ENCODE measurements at regions not wholly inside any gene's neighbourhood (a gene's known extent, or its start where the extent isn't known, plus 50 kb on each side); places are given as distances from the start of the nearest gene placed in this dataset.

DNA sequence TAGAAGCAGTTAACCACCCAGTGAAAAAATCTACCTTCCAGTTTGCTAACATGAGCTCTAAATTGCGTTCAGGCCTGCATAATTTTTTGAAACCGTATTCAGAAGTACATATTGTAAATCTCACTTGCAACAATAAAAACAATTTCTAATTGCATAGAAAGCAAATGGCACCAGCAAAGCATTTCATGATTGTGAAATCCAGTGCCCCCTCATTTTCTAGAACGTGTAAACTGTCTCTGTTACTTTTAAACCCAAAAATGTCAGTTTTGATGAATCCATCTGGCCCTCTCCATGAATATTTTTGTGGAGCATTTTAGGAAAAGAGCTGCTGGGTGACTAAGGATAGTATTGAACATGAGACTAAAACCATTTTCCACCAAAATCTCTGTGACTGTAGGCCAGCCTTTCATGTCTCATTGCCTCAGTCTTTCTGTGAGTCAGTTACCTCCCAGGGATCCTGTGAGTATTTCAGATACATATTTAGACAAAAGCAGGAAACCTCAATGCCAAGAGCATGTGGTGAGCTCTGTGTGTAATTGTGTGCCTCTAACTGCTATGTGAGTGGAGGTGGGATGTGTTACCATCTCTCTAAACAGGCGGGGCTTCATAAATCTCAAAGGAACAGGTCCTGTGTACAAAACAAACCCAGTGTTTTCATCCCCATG is 477.8 kb upstream of the DCC start:
- DNase-seq: no peak

DNA sequence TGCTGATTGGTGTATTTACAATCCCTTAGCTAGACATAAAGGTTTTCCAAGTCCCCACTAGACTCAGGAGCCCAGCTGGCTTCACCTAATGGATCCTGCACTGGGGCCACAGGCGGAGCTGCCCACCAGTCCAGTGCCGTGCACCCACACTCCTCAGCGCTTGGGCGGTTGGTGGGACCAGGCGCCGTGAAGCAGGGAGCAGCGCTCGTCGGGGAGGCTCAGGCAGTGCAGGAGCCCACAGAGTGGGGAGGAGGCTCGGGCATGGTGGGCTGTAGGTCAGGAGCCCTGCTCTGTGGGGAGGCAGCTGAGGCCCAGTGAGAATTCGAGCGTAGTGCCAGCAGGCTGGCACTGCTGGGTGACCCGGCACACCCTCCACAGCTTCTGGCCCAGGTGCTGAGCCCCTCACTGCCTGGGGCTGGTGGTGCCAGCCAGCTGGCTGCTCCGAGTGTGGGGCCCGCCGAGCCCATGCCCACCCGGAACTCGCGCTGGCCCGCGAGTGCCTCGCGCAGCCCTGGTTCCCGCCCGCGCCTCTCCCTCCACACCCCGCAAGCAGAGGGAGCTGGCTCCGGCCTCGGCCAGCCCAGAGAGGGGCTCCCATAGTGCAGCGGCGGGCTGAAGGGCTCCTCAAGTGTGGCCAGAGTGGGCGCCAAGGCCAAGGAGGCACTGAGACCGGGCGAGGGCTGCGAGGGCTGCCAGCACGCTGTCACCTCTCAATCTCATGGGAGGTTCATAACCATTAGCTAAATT is 475.6 kb upstream of the DCC start:
- no peak for DNase-seq

DNA sequence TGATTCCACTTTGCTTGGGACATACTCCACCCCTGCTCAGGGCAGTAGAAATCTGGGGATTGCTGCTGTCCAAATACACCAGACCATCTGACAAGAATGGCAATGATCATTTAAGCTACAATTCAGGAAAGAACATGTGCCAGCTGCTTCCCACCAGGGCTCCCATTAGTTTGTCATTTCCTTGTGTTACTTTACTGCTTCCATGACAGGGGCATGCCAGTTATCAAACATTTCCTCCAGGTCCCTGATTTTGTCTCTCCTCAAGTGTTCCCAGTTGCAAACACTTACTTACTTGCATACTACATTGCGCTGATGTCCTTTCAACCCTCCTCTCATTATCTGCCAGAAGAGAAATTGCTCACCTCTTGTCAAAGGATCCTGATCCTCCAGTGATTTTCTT is 474.5 kb upstream of the DCC start:
- no peak for DNase-seq

DNA sequence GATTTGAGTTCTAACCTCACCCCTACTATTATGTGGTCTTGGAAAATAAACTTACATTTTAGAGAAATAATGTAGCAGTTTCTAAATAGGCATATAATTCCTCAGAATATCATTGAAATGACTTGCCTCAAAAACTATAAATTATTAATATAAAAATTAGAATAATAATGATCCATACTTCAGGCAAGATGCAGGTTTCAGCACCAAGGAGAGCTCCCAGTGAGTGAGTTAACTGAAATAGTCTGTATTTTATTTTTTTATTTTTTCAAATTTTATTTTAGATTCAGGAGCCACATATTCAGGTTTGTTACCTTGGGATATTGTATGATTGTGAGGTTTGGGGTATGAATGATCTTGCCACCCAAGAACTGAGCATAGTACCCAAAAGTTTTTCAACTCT is 472.2 kb upstream of the DCC start:
- no peak for DNase-seq

DNA sequence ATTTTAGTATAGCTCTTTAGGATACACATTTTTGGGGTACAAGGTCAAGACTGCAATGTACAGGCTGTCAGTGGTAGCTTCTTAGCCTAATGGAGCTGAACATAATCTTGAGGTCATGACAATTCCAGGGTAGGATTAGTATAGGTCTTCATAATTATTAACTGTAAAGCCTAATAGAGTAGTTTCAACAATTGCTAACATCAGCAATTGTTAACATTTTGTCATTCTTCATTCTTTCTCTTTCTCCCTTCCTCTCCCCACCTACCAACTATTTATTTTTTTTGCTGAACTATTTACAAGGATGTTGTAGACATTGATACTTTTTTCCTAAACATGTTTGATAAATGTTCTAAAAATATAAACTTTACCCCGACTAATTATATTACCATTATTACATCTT is 461.3 kb upstream of the DCC start:
- no peak for DNase-seq

DNA sequence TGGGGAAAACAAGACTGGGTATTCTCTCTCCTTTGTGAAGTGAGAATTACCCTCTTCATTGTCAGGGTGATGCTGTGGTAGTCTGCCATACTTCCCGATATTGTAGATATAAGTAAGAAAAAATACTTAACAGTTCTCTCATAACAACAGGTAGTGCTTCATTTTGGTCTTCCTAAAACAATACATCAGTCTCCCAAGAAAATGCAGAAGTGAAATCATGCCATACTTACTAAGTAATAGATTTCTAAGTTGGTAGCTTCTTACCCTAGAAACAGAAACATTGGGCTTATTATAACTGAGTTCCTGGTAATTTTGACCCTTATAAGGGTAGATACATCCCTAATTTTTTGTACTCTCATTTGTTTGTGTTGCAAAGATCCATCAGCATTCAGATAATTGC is 460.7 kb upstream of the DCC start:
- DNase-seq: no peak

DNA sequence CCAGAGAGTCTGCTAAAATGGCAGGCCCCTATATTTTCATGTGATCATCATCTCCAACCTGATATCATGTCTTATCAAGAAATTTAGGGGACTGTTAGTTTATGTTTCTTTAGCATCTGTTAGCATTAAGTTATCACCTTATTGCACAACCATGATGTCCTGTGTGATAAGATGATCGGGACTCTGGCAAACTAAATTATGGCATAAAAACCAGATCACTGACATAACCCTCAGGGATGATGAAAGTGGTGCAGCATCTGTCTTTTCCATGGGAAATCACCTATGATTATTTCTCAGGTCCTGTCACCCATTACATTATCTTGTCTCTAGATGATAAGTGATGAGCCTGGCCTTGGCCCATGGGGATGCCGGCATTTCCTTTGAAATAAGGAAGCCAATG is 458.6 kb upstream of the DCC start:
- no peak for DNase-seq

DNA sequence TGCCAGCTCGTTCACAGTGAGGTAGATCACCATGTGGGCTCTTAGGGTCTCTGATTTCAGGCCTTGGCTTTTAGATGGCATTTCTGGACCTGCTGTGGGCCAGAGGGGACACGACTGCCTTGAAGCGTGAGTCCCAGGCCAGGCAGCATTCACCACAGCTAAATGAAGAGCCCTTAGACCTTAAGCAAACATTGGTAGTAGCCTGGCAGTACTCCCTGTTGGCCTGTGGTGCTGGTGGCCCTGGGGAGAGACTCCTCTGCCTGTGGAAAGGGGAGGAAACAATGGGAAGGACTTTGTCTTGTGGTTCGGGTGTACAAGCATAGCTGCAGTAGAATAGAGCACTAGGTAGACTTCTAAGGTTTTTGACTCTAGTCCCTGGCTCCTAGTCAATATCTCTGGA is 456.0 kb upstream of the DCC start:
- no peak for DNase-seq

DNA sequence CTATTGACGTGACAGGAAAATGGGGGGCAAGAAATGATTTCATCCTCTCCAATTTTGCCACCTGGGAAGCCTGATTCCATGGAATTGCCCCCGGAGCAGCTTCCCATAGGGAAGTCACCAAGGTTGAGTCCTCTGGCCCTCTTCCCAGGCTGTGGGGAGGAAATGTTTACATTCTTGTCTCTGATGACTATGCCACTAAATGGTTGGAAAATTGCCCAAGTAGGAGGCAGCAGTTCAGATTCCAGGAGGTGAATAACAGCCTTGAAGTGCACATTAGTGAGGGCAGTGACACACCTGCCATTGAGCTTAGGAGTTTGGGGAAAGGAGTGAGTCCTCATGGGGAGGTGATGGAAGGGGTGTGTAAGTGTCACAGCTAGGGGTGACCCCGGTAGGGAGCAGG is 449.2 kb upstream of the DCC start:
- DNase-seq: no peak

DNA sequence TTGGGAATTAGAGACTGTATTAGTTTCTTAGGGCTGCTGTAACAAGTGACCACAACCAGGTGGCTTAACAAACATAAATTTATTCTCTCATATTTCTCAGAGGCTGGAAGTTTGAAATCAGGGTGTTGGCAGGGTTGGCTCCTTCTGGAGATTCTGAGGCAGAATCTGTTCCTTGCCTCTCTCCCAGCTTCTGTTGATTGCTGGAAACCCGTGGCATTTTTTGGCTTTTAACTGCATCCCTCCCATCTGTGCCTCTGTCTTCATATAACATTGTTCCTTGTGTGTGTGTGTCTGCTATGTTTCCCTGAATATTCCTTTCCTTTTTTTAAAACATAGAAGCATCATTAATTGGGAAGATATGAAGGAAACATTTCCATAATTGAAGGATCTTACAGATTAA is 448.1 kb upstream of the DCC start:
- DNase-seq: no peak

DNA sequence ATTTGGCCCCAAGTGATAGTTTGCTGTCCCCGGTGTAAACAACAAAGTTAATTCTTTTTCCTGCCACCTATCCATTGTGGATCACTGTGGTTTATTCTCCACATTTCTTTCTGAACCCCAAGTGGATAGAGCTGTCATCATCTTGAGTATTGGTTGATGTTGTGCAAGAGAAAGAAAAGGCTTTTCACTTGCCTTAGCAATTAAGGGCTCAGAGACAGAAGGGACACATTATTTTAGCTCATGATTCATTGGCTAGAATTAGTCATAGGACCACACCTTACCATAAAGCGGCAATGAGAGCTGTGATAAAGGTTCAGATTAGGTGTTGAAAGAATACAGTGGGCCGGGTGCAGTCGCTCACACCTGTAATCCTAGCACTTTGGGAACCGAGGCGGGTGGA is 442.1 kb upstream of the DCC start:
- no peak for DNase-seq

DNA sequence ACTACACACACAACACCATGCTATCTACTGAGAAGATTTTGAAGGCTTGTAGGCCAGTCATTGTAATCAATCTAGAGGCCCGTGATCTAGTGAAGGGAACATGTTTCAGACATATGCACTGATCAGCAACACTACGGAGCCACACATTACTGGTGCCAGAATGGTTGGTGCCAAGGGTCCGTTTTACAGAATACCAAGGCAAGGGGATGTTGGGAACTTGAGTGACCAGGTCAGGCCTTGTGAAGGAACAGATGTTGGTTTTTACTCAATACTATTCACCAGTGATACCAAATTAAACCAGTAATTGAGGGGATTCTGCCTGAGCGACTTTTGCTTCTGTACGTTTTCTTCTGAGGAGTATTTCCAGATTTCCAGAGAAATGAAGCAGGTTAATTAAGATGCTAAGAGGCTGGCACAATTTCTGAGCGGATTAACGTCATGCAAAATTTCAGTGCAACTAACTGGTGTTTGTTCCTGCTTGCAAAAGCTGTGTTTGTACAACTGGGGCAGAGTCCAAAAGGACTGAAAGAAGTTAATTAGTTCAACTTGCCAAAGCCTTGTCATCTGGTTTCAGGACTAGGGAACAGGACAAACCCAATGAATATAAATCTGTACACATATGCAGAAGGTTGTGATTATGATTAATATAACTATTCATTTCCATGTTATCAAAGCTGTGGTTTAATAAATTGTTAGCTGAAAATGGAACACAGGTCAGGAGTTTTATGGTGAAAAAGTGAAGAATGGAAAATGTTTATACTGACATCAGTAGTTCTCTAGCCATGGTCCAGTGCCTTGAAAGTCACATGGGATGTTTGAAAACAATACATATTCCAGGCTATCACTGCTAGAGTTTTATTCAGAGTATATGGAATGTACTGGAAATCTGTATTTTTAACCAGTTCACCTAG is 432.1 kb upstream of the DCC start:
- no peak for DNase-seq

DNA sequence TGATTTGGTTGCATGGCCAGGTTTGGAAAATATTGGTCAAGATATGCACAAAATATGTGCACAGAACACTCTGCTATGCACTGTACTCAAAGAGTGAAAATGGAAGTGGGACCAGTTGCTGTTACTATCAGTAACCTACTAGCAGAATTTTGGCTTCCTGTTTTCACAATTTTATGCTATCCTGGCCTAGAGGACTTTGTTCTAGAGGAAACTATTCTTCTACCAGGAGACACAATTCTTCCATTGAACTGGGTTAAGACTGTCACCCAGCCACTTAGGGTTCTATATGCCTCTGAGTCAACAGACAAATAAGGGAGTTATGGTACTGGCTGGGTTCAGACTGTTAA is 431.4 kb upstream of the DCC start:
- no peak for DNase-seq

DNA sequence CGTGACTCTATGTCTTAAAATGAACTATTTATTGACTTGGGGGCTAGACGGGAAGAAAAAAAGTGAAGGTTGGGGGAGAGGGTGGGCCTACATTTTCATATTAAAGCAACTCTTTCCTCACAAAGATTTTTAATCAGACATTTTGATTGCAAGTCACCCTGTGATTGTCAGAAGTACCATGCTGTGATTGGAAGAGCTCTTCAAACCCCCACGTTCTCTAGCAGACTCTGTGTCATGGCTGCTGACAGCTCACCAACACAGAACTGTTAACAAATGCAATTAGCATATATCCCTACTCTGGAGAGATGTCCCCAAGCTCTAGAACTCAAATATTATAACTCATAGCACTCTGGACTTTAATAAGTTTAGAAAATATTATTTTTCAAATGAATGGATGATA is 428.4 kb upstream of the DCC start:
- DNase-seq: no peak

DNA sequence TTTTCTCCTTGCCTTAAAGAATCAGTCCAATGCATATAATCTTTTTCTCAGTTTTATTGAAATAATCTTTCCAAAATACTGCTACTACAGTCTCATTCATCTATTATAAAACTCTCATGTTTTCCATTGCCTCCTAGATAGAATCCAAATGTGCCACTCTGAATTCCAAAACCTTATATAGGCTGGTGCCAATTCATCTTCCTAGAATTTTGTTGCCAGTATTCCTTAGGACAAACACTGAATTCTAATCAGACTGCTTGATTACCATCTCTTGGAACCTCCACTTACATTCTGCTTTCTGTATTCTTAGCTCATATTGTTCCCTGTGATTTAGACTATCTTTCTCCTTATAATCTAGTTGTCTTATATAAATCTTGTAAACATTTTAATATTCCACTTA is 427.6 kb upstream of the DCC start:
- DNase-seq: no peak

DNA sequence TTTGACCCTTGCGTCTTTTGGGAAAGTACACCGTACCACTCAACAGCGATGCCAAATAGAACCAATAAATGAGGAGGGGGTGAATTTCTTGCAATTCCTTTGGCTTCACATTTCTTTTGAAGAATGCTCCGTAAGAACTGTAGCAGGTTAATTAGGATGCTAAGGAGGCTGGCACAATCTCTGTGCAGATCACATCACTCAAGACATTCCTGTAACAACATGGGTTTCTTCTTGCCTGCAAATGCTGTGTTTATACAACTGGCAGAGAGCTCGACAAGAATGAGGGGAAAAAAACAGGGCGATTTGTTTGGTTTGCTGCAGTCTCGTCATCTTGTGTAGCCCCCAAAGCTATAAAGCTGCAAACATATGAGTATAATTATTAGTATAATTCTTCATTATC is 424.8 kb upstream of the DCC start:
- DNase-seq: no peak

DNA sequence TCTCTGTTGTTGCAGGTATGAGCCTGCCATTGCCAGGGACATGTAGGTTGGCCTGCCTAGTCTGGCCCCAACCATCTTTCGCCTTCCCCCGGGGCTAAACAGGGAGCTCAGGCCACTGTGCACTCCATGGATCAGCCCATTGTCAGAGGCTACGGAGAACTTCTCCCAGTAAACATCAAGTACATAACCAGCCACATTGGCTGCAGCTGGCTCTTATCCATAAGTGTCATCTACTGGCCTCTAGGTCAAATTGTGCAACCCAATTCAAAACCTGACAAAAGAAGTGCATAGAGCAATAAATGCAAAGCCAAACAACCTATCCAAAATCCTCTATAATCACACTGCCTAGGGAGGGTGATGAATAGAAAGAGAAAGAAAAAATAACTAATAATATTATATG is 418.1 kb upstream of the DCC start:
- DNase-seq: no peak

DNA sequence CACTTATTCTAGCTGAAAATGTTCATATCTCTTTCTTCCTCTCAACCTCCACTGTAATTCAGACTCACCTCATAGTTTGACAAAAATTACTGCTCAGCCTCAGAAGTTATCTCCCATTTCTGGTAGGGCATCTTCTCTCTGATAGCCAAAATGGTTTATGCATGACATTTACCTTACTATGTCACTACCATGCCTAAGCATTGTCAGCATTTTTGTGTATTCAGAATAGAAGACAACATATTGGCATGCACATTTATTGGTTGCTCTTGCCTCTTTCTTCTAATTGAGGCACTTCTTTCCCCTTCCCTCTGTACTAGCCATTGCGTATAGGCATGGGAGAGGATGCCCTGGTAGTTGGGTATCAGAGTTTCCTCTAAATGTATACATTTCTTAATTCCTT is 406.1 kb upstream of the DCC start:
- no peak for DNase-seq

DNA sequence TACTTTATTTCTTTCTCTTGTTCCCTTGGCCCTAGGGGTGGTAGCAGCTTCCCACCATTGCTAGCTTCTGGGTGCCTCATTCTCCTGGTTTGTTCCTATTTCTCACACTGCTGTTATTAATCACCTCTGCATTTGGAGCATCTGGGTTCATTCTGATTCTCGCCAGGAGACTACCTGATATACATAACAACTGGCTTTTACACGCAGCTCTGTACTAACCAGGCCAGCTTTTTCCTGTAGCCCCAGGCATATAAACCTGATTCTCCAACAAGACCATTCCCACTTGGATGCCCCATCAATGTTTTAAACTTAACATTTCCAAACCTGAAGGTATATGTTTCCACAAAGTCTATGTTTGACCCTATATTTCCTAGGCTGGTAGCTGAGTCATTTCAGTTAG is 403.9 kb upstream of the DCC start:
- DNase-seq: no peak

DNA sequence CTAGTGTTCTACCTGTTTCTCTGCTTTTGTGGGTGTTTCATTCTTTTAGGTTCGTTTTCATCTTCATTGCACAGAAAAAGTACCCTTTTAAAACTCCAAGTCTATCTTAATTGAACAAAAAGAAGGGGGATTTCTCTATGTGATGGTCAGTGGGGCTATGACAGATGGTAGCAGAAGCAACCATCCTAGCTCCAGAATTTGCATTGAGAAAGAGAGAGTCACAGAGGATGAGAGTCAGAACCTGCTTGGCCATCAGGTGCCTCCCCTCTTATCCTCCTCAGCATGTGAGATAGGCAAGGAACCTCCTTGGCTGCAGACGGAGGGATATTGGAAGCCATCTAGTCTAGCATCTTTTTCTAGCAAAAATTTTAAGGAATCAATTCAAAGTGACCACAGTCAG is 398.0 kb upstream of the DCC start:
- no peak for DNase-seq

DNA sequence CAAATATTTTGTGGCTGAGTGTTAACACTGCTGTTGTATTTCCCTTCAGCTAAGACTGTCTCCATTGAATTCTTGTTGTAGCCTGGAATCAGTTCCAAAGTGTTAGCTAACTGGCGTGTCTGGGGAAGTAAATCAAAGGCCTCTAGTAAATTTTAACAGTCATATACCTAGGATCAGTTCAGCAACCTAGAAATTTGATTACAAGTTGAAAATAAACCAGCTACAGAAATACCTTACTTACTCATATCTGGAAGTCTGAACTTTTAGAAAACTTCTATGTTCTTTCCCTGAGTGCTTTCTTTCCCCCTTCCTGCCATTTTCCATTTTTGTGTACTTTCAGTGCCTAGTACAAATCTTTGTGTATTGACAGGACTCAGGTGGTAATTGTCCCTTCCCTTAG is 396.7 kb upstream of the DCC start:
- no peak for DNase-seq

DNA sequence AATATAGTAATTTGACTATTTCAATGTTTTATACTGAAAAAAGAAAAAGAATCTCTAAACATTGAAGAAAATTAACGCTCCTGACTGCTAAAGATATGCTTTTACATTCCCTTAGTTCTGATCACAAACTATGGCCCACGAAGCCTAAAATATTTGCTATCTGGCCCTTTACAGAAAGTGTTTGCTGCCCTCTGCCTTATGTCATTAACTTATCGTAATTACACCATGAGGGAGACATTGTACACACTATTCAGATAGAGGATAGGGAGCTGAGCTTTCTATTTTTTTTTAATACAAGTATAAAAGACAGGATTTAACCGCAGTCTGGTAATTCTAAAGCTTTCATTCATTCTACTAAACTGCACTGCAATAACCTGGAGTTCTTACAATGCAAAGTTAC is 393.1 kb upstream of the DCC start:
- DNase-seq: no peak

DNA sequence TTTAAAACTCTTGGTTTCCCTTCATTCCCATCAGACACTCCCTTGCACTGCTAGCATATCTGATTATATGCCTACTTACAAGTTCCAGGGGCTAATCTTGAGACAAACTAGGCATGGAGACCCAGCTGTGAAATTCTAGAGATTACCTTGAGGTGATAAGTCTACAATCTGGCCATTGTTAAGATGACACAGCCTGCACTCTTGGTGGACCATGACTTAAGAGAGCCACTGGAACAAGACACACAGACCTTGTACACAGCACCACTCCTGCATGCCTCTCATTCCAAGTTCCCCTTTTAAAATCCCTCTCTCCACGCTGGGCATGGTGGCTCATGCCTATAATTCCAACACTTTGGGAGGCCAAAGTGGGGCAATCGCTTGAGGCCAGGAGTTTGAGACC is 387.2 kb upstream of the DCC start:
- DNase-seq: no peak

DNA sequence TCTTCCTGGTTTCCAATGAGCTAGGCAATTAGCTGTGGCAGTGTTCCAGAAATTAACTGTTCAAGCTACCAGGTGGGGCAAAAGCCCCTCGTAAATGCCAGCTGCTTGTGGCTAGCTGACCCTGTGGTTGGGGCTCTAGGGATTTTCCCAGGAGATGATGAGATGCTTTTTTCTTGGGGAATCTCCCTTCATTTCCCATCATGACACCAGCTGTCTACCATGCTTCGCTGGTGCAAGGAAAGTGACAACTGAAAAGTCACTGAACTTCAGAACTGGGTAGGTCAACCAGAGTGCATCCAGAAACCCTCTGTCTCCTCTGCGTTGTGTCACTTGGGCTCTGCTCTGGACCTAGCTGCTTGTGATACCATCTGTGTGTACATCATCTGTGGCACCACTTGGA is 386.5 kb upstream of the DCC start:
- no peak for DNase-seq
